GM13976 (cell line): ENCODE measurements at regions not wholly inside any gene's neighbourhood (a gene's known extent, or its start where the extent isn't known, plus 50 kb on each side); places are given as distances from the start of the nearest gene placed in this dataset.
"Not testable (repeated sequence)": the region's sequence is repeated elsewhere in the genome, so short reads cannot be mapped to it uniquely, and the experiment has no call there.

Source experiments
- DNase-seq: peaks from one replicate; pipeline ENCODE4 v3.0.0; 2012; ENCODE audit warnings: low spot score
- CTCF ChIP-seq: IDR thresholded peaks from 2 replicates; pipeline ENCODE4 v1.5.1; 2012; ENCODE audit warnings: borderline replicate concordance, mild to moderate bottlenecking; ENCODE audit not compliant: insufficient read depth; ENCODE audit errors: extremely low read depth, missing control alignments, control extremely low read depth
- in situ Hi-C: fragments of 300-500 bp; cut with MboI; formaldehyde crosslinking; loops from one replicate; pipeline ENCODE4 v1.12.0; 2022; ENCODE audit warnings: low sequenced_read_pairs, mixed read lengths, inconsistent platforms; ENCODE audit not compliant: unreplicated experiment

GRCh38 chr14:106347291-106347778 is 821.0 kb downstream of the TMEM121 start:
- DNase-seq: no peak
- in situ Hi-C loops: no loop called here
- TF ChIP-seq CTCF: no peak

DNA sequence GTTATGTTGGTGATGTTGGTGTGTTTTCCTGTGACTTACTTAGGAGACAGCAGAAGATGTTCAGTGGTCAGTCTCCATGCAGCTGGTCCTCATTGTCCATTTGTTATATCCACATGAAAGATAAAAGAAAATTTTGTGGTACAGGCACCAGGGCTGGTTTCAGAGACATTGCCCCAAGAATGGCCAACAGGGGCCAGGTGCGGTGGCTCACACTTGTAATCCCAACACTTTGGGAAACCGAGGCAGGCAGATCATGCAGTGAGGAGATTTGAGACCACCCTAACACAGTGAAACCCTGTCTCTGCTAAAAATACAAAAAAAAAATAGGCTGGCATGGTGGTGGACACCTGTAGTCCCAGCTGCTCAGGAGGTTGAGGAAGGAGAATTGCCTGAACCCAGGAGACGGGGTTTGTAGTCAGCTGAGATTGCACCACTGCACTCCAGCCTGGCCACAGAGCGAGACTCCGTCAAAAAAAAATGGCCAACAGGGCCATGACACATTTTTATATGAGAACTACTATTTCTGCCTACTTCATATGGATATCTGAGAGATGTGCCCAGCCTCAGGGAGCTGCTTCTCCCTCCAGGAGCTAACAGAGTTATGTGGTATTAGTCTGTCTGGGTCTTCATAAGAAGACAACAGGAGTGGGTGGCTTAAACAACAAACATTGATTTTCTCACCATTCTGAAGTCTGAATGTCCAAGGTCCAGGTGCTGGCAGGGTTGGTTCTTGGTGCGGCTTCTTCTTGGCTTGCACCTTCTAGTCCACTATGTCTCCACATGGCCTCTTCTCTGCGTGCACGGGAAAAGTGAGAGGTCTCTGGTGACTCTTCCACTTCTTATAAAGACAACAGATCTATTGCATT is 821.7 kb downstream of the TMEM121 start:
- in situ Hi-C loops: no loop called here
- no peak for DNase-seq
- TF ChIP-seq CTCF: no peak

DNA sequence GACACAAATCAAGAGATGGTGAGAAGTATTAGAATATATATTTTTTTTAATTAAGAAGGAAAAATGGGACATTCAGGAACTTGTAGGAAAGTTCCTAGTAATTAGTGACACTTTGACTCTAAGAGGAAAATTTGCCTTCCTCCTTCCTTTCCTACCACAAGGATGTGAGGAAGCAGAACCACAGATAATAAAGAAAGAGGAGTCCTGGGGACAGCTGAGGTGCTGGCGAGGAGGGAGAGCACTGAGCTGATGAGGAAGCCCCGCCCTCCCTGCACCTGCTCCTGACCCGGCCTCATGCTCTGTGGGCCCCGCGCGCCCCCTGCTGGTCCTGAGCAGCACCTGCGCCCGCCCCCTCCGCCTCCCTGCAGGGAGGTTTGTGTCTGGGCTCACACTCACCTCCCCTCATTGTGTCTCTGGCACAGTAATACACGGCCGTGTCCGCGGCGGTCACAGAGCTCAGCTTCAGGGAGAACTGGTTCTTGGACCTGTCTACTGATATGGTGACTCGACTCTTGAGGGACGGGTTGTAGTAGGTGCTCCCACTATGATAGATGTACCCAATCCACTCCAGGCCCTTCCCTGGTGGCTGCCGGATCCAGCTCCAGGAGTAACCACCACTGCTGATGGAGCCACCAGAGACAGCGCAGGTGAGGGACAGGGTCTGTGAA is 822.6 kb downstream of the TMEM121 start:
- peak; percentile 78 for TF ChIP-seq CTCF
- in situ Hi-C loops: not testable (repeated sequence)
- DNase-seq: peak; percentile 50

GRCh38 chr14:106349678-106350457 is 823.5 kb downstream of the TMEM121 start:
- DNase-seq, in situ Hi-C loops: not testable (repeated sequence)

DNA sequence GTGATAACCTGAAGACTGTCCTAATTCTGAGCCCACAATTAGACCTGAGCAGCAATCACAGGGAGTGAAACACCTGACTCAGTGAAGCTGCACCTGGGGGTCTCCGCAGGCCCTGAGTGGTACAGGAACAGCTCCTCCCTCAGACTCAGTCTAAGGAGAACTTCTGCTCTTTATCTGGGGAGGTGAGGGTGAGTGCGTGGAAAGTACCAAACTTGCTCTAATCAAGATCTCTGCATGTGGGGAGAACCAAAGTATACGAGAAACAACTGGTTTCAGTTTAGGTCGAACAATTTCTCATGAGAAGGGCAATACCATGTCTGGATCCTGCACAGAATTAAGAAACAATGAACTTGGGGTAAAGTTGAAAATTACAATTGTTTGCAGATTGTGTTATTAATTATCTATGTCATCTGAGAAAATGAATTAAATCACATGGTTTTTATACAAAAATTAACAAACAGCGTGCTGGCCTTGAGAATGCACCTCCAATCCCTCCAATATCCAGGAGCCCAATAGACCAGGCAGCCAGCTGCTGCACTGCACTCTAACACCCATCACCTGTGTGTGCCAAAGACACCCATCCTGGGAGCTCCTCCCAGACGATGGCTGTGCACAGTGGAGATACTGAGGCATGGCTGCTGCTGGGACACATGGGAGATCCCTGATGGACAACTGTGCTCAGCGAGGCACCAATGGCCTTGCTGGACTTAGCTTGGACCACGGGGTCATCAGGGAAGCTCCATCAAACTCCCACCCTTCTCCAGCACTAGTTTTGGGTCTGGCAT is 828.8 kb downstream of the TMEM121 start:
- DNase-seq, in situ Hi-C loops: not testable (repeated sequence)

DNA sequence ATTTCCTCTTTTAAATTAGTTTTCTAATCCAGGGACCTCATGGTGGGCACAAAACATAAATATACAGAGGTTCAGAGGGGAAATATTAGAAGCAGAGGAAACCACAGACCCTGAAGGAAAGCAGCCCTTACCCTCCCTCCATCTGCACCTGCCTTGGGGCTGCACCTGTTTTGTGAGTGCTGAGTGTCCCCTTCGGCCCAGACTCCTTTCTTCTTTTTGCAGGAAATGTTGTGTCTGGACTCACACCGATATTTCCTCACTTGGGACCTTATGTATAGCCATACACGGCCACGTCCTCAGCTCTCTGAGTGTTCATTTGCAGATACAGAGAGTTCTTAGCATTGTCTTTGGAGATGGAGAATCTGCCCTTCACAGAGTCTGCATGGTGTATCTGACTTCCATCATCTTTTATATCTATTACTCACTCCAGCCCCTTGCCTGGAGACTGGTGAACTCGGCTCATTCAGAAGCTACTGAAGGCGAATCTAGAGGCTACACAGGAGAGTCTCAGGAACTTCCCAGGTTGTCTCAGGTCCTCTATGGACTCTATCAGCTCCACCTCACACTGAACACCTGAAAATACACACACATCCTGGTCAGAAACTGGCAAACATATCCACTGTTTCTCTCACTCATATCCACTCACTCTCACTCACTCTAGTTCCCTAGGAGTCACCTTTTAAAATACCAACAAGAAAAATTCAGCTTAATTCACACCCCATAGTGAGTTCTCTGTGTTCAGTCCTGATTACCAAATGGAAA is 829.7 kb downstream of the TMEM121 start:
- in situ Hi-C loops, DNase-seq: not testable (repeated sequence)

- in situ Hi-C loops, DNase-seq: not testable (repeated sequence)
Observed at GRCh38 chr14:106356643-106356930, 830.2 kb downstream of the TMEM121 start.

- in situ Hi-C loops, DNase-seq: not testable (repeated sequence)
- TF ChIP-seq CTCF: peak; percentile 33
Observed at GRCh38 chr14:106359157-106359887, 832.9 kb downstream of the TMEM121 start.

GRCh38 chr14:106365371-106365770 is 839.0 kb downstream of the TMEM121 start:
- DNase-seq, in situ Hi-C loops: not testable (repeated sequence)

GRCh38 chr14:106365894-106366293 is 839.5 kb downstream of the TMEM121 start:
- in situ Hi-C loops, DNase-seq: not testable (repeated sequence)

DNA sequence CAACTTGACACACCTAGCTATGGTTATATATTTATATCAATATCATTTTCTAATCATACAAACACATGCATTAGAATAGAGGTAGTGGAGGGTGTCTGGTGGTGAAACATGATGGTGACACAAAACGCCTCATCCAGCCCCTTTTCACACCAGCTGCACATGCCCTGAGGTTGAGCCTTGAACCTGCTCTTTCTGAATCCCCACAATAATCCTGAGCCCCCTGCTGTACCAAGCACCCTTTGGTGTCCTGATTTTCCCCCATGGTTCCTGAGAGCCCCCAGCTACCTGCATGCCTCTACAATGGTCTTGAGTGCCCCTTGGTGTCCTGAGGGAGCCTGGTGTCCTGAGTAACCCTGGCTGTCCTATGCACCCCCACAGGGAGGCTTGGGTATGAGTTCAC is 840.6 kb downstream of the TMEM121 start:
- in situ Hi-C loops, DNase-seq: not testable (repeated sequence)
